H1 (cell line): ENCODE measurements at regions not wholly inside any gene's neighbourhood (a gene's known extent, or its start where the extent isn't known, plus 50 kb on each side); places are given as distances from the start of the nearest gene placed in this dataset. TPM values are rescaled to one million over a fixed set of nuclear protein-coding genes. Genes with fewer than 3 reads are reported as not detected.

Experiments used
- small RNA-seq: library from polyadenylated mRNA; stranded (forward); fragments of <200 nt; extraction: miRNeasy Mini kit (QIAGEN cat#:217004); gene quantifications from one replicate; pipeline ENCODE3, GENCODE V24; 2013; ENCODE audit not compliant: insufficient read depth

Small RNA genes in the stretch of these regions (small RNA-seq; reads per million reads assigned to genes)
- gene RNU4-77P = not detected
